Gastrocnemius medialis (tissue), 4 donors: ENCODE measurements at regions not wholly inside any gene's neighbourhood (a gene's known extent, or its start where the extent isn't known, plus 50 kb on each side); places are given as distances from the start of the nearest gene placed in this dataset.

Experiments
- POLR2A ChIP-seq, 2 donors: fragments of 450-650 bp; IDR thresholded peaks; one replicate each; pipeline ENCODE4 v1.6.1; 2017; ENCODE audit warnings: antibody characterized with exemption in 2 of 2, mild to moderate bottlenecking in 2 of 2, moderate library complexity in 2 of 2
- TF ChIP-seq, protein P1 (sequence below), 5 experiments: fragments of 450-650 bp in 3 of 5; fragments of 200-600 bp in 2 of 5; sonication (generic) in 2 of 5; IDR thresholded peaks in 4 of 5; conservative IDR thresholded peaks in 1 of 5; 1 replicate in 4 of 5; 2 replicates in 1 of 5; pipeline ENCODE4 v1.5.1; 2016 to 2019; ENCODE audit warnings: antibody characterized with exemption in 5 of 5, mild to moderate bottlenecking in 3 of 5, moderate library complexity in 3 of 5

DNA sequence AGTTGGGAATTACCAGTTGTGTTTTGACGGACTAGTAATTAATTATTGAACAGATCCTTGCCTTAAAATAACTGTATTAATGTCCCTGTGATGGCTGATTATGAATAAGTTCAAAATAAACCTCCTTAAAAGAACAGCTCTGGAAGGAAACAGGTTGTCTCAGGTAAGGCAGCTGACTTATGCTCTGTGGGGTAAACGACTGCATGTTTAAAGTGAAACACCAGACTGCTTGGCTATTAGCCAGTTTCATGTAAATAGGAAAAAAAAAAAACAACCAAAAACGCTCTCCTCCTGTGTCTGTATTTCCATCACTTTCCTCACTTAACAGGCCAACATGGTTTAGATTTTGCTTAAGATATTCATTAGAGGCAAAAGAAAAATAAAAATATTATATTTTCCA is 243.6 kb downstream of the TMEM182 start:
- TF ChIP-seq, protein P1, sequence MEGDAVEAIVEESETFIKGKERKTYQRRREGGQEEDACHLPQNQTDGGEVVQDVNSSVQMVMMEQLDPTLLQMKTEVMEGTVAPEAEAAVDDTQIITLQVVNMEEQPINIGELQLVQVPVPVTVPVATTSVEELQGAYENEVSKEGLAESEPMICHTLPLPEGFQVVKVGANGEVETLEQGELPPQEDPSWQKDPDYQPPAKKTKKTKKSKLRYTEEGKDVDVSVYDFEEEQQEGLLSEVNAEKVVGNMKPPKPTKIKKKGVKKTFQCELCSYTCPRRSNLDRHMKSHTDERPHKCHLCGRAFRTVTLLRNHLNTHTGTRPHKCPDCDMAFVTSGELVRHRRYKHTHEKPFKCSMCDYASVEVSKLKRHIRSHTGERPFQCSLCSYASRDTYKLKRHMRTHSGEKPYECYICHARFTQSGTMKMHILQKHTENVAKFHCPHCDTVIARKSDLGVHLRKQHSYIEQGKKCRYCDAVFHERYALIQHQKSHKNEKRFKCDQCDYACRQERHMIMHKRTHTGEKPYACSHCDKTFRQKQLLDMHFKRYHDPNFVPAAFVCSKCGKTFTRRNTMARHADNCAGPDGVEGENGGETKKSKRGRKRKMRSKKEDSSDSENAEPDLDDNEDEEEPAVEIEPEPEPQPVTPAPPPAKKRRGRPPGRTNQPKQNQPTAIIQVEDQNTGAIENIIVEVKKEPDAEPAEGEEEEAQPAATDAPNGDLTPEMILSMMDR (IDR thresholded peaks at IDR 0.05 in 4 of 5, conservative IDR thresholded peaks at IDR 0.05 in 1 of 5) = no peak
- no peak for TF ChIP-seq POLR2A (IDR thresholded peaks at IDR 0.05)
